Tibial nerve (tissue), 4 donors: ENCODE measurements at regions not wholly inside any gene's neighbourhood (a gene's known extent, or its start where the extent isn't known, plus 50 kb on each side); places are given as distances from the start of the nearest gene placed in this dataset.

Source experiments
- EP300 ChIP-seq, 2 donors: sonication (generic); formaldehyde crosslinking; IDR thresholded peaks; one replicate each; pipeline ENCODE4 v1.6.1; 2017; ENCODE audit warnings: antibody characterized with exemption in 2 of 2, mild to moderate bottlenecking in 1 of 2
- POLR2A ChIP-seq, 2 donors: fragments of 450-650 bp; IDR thresholded peaks; one replicate each; pipeline ENCODE4 v1.6.1; 2017; ENCODE audit warnings: antibody characterized with exemption in 2 of 2, mild to moderate bottlenecking in 2 of 2, moderate library complexity in 2 of 2
- TF ChIP-seq, protein P1 (sequence below), 5 experiments: fragments of 200-600 bp in 3 of 5; fragments of 450-650 bp in 2 of 5; sonication (generic) in 3 of 5; IDR thresholded peaks; one replicate each; pipeline ENCODE4 v1.5.1; 2016 to 2019; ENCODE audit warnings: antibody characterized with exemption in 5 of 5, mild to moderate bottlenecking in 3 of 5, moderate library complexity in 2 of 5

DNA sequence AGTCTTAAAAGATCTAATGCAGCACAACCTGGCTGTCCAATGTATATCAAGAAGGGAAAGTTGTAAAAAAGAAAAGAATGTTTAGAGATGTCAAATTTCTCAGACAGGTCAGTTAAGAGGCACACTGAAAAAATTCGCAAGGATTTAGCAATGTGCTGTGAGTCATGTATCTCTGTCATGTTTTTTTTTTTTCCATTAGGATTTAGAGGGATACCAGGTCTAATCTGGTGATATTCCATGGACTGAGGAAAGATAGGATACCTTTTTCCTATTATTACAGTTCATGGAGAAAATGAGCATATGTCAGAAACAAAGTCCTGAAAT, 815.4 kb upstream of the PCDH10 start:
- TF ChIP-seq, protein P1, sequence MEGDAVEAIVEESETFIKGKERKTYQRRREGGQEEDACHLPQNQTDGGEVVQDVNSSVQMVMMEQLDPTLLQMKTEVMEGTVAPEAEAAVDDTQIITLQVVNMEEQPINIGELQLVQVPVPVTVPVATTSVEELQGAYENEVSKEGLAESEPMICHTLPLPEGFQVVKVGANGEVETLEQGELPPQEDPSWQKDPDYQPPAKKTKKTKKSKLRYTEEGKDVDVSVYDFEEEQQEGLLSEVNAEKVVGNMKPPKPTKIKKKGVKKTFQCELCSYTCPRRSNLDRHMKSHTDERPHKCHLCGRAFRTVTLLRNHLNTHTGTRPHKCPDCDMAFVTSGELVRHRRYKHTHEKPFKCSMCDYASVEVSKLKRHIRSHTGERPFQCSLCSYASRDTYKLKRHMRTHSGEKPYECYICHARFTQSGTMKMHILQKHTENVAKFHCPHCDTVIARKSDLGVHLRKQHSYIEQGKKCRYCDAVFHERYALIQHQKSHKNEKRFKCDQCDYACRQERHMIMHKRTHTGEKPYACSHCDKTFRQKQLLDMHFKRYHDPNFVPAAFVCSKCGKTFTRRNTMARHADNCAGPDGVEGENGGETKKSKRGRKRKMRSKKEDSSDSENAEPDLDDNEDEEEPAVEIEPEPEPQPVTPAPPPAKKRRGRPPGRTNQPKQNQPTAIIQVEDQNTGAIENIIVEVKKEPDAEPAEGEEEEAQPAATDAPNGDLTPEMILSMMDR (IDR thresholded peaks at IDR 0.05), result no peak
- TF ChIP-seq POLR2A (IDR thresholded peaks at IDR 0.05), result no peak
- no peak for TF ChIP-seq EP300 (IDR thresholded peaks at IDR 0.05)
